ENCODE measurements at regions not wholly inside any gene's neighbourhood (a gene's known extent, or its start where the extent isn't known, plus 50 kb on each side); places are given as distances from the start of the nearest gene placed in this dataset.

- Histone ChIP-seq H3K27me3 (replicated peaks in 1 of 7) (no peaks in the 10 kb centered on the region), H3K4me1 (no peaks in the 10 kb centered on the region), H3K36me3 (no peaks in the 10 kb centered on the region), H3K27ac (no peak overlapping the region), H3K9me3 (no peaks in the 10 kb centered on the region), H3K4me3 (no peak overlapping the region)
- DNase-seq: no peak
- 73 to 90% (median 81%) methylated on average over 3 of the region's 3 CpGs for WGBS, 5 donors
- no peak for TF ChIP-seq CTCF (IDR thresholded peaks at IDR 0.05 in 8 of 11, conservative IDR thresholded peaks at IDR 0.05 in 3 of 11)
- no peak for TF ChIP-seq POLR2AphosphoS5 (IDR thresholded peaks at IDR 0.05)
- TF ChIP-seq POLR2A (IDR thresholded peaks at IDR 0.05): no peak
- intact Hi-C loops (cut with DNase I; ENCODE audit: low total_unique reads): no loop called here
Observed at GRCh38 chr7:41217306-41217705, 485.6 kb downstream of the INHBA start.

GRCh38 chr7:41207141-41207540 lies 495.7 kb downstream of the INHBA start:
- Histone ChIP-seq H3K4me1 (peaks cover 0 to 4% (median 0%) of the 10 kb centered on the region in 6 donors), H3K4me3 (no peak overlapping the region), H3K27ac (no peak overlapping the region), H3K9me3 (no peaks in the 10 kb centered on the region), H3K36me3 (no peaks in the 10 kb centered on the region), H3K27me3 (replicated peaks in 1 of 7) (no peaks in the 10 kb centered on the region)
- intact Hi-C loops (cut with DNase I; ENCODE audit: low total_unique reads): no loop called here
- 81 to 88% (median 84%) methylated on average over 9 of the region's 9 CpGs for WGBS, 5 donors
- TF ChIP-seq POLR2A (IDR thresholded peaks at IDR 0.05): no peak
- no peak for TF ChIP-seq CTCF (IDR thresholded peaks at IDR 0.05 in 8 of 11, conservative IDR thresholded peaks at IDR 0.05 in 3 of 11)
- no peak for TF ChIP-seq POLR2AphosphoS5 (IDR thresholded peaks at IDR 0.05)
- no peak for DNase-seq

- Histone ChIP-seq H3K27me3 (replicated peaks in 1 of 7) (no peaks in the 10 kb centered on the region), H3K9me3 (no peaks in the 10 kb centered on the region), H3K27ac (no peak overlapping the region), H3K4me3 (no peak overlapping the region), H3K4me1 (peaks cover 0 to 4% (median 0%) of the 10 kb centered on the region in 6 donors), H3K36me3 (no peaks in the 10 kb centered on the region)
- no peak for TF ChIP-seq CTCF (IDR thresholded peaks at IDR 0.05 in 8 of 11, conservative IDR thresholded peaks at IDR 0.05 in 3 of 11)
- TF ChIP-seq POLR2A (IDR thresholded peaks at IDR 0.05): no peak
- TF ChIP-seq POLR2AphosphoS5 (IDR thresholded peaks at IDR 0.05): no peak
- no peak for DNase-seq
- 58 to 79% (median 67%) methylated on average over 2 of the region's 2 CpGs for WGBS, 5 donors
- intact Hi-C loops (cut with DNase I; ENCODE audit: low total_unique reads): no loop called here
Observed at GRCh38 chr7:41206267-41206666, 496.6 kb downstream of the INHBA start.

GRCh38 chr7:41205600-41205999 lies 497.3 kb downstream of the INHBA start:
- H3K27me3 ChIP-seq (replicated peaks in 1 of 7): no peaks in the 10 kb centered on the region
- no peaks in the 10 kb centered on the region for H3K9me3 ChIP-seq
- no peak for TF ChIP-seq POLR2AphosphoS5 (IDR thresholded peaks at IDR 0.05)
- no peak for TF ChIP-seq CTCF (IDR thresholded peaks at IDR 0.05 in 8 of 11, conservative IDR thresholded peaks at IDR 0.05 in 3 of 11)
- intact Hi-C loops (cut with DNase I; ENCODE audit: low total_unique reads): no loop called here
- H3K4me1 ChIP-seq: peaks cover 0 to 4% (median 0%) of the 10 kb centered on the region in 6 donors
- H3K27ac ChIP-seq: no peak overlapping the region
- 41 to 71% (median 54%) methylated on average over 2 of the region's 2 CpGs for WGBS, 5 donors
- no peak overlapping the region for H3K4me3 ChIP-seq
- no peaks in the 10 kb centered on the region for H3K36me3 ChIP-seq
- DNase-seq: no peak
